Spleen (tissue), 7 donors: ENCODE measurements at regions not wholly inside any gene's neighbourhood (a gene's known extent, or its start where the extent isn't known, plus 50 kb on each side); places are given as distances from the start of the nearest gene placed in this dataset.
A peak's percentile ranks its signal among the peaks of the same experiment; 100 is the strongest.

ENCODE experiments used
- POLR2A ChIP-seq, 3 donors: fragments of 450-650 bp; IDR thresholded peaks; one replicate each; pipeline ENCODE4 v1.5.1; 2017; ENCODE audit warnings: antibody characterized with exemption in 3 of 3, mild to moderate bottlenecking in 1 of 3
- POLR2AphosphoS5 ChIP-seq, 3 donors: sonication (generic); formaldehyde crosslinking; IDR thresholded peaks; one replicate each; pipeline ENCODE4 v1.5.1; 2017; ENCODE audit warnings: antibody characterized with exemption in 3 of 3
- TF ChIP-seq, protein P1 (sequence below), 11 experiments: fragments of 200-600 bp in 7 of 11; fragments of 450-650 bp in 4 of 11; sonication (generic) in 4 of 11; IDR thresholded peaks in 8 of 11; conservative IDR thresholded peaks in 3 of 11; 1 replicate in 7 of 11; 2 replicates in 4 of 11; pipeline versions ENCODE4 v1.4.0 to v1.8.0; 2016 to 2021; ENCODE audit warnings: antibody characterized with exemption in 11 of 11, inconsistent platforms in 4 of 11, mild to moderate bottlenecking in 1 of 11
- donor health status: DM: no; HTN: no; CAD: no; lungs with moderate emphysema.
- donor health status: DM: no; HTN: no; CAD: no.
- donor health status: DM: no; HTN: no; CAD: no.

DNA sequence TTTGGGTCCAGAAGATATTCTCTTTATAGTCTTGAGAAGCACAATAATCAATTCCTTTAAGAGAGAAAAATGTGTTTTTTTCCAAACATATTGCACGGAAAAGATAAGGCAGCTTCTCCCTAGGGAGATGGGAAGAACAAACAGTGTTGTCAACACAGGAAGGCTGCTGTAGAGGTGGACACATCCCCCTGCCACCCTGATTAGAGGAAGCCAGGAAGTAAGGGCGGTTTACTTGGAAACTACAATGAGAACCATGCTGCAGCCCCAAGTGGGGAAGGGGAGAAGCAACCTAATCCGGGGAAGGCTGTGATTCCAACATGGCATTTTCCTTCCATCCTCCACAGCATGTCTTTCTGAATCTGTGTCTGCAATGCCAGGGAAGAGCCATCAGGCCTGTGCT, 256.9 kb upstream of the TGFBR2 start:
- TF ChIP-seq, protein P1, sequence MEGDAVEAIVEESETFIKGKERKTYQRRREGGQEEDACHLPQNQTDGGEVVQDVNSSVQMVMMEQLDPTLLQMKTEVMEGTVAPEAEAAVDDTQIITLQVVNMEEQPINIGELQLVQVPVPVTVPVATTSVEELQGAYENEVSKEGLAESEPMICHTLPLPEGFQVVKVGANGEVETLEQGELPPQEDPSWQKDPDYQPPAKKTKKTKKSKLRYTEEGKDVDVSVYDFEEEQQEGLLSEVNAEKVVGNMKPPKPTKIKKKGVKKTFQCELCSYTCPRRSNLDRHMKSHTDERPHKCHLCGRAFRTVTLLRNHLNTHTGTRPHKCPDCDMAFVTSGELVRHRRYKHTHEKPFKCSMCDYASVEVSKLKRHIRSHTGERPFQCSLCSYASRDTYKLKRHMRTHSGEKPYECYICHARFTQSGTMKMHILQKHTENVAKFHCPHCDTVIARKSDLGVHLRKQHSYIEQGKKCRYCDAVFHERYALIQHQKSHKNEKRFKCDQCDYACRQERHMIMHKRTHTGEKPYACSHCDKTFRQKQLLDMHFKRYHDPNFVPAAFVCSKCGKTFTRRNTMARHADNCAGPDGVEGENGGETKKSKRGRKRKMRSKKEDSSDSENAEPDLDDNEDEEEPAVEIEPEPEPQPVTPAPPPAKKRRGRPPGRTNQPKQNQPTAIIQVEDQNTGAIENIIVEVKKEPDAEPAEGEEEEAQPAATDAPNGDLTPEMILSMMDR (IDR thresholded peaks at IDR 0.05 in 8 of 11, conservative IDR thresholded peaks at IDR 0.05 in 3 of 11): no peak
- peak in 1 of 3 donors; percentile 60 for TF ChIP-seq POLR2AphosphoS5 (IDR thresholded peaks at IDR 0.05)
- TF ChIP-seq POLR2A (IDR thresholded peaks at IDR 0.05): no peak
